ENCODE measurements at regions not wholly inside any gene's neighbourhood (a gene's known extent, or its start where the extent isn't known, plus 50 kb on each side); places are given as distances from the start of the nearest gene placed in this dataset.

GRCh38 chr11:115787302-115787701 is 283.1 kb upstream of the CADM1 start:
- H3K4me3 ChIP-seq (ENCODE audit: low read depth, low read length, poor library complexity, severe bottlenecking) = no peak overlapping the region
- no peaks in the 10 kb centered on the region for H3K79me2 ChIP-seq (ENCODE audit: insufficient read depth, low read length)

GRCh38 chr11:115784796-115785521 is 280.7 kb upstream of the CADM1 start:
- no peaks in the 10 kb centered on the region for H3K9me3 ChIP-seq (ENCODE audit: low read length)
- H3K9ac ChIP-seq (ENCODE audit: low read length) = no peak overlapping the region
- no peak overlapping the region for H2AFZ ChIP-seq (ENCODE audit: low read length)
- TF ChIP-seq EZH2 (IDR thresholded peaks at IDR 0.05; ENCODE audit: borderline replicate concordance, low read length) (no peak), CTCF (IDR thresholded peaks at IDR 0.05; ENCODE audit: low read length) (no peak)
- no peaks in the 10 kb centered on the region for H3K9me2 ChIP-seq (ENCODE audit: low read depth, low read length)
- H3K27ac ChIP-seq (ENCODE audit: low read depth, low read length, poor library complexity, severe bottlenecking) = no peak overlapping the region
- H3K36me3 ChIP-seq (ENCODE audit: insufficient read depth, low read length) = no peaks in the 10 kb centered on the region
- no peaks in the 10 kb centered on the region for H3K79me2 ChIP-seq (ENCODE audit: insufficient read depth, low read length)
- H3K4me1 ChIP-seq (ENCODE audit: insufficient read depth, low read length, severe bottlenecking) = no peaks in the 10 kb centered on the region
- H3K4me2 ChIP-seq (ENCODE audit: low read length) = no peak overlapping the region
- no peaks in the 10 kb centered on the region for H3F3A ChIP-seq (ENCODE audit: insufficient read depth, low read length)
- no peaks in the 10 kb centered on the region for H4K20me1 ChIP-seq (ENCODE audit: insufficient read depth, low read length)
- no peaks in the 10 kb centered on the region for H3K27me3 ChIP-seq (ENCODE audit: insufficient read depth, low read length)
- no peak overlapping the region for H3K4me3 ChIP-seq (ENCODE audit: low read depth, low read length, poor library complexity, severe bottlenecking)

More at GRCh38 chr11:115787302-115787701, 283.1 kb upstream of the CADM1 start:
- Histone ChIP-seq H3K9me2 (ENCODE audit: low read depth, low read length) (no peaks in the 10 kb centered on the region), H3K36me3 (ENCODE audit: insufficient read depth, low read length) (no peaks in the 10 kb centered on the region), H2AFZ (ENCODE audit: low read length) (no peak overlapping the region), H3K9me3 (ENCODE audit: low read length) (no peaks in the 10 kb centered on the region), H3K4me1 (ENCODE audit: insufficient read depth, low read length, severe bottlenecking) (no peaks in the 10 kb centered on the region), H4K20me1 (ENCODE audit: insufficient read depth, low read length) (no peaks in the 10 kb centered on the region), H3K27me3 (ENCODE audit: insufficient read depth, low read length) (no peaks in the 10 kb centered on the region), H3K27ac (ENCODE audit: low read depth, low read length, poor library complexity, severe bottlenecking) (no peak overlapping the region), H3K4me2 (ENCODE audit: low read length) (no peak overlapping the region), H3K9ac (ENCODE audit: low read length) (no peak overlapping the region), H3F3A (ENCODE audit: insufficient read depth, low read length) (no peaks in the 10 kb centered on the region)
- TF ChIP-seq CTCF (IDR thresholded peaks at IDR 0.05; ENCODE audit: low read length) (no peak), EZH2 (IDR thresholded peaks at IDR 0.05; ENCODE audit: borderline replicate concordance, low read length) (no peak)

- Histone ChIP-seq H3K27ac (ENCODE audit: low read depth, low read length, poor library complexity, severe bottlenecking) (no peak overlapping the region), H3K9me2 (ENCODE audit: low read depth, low read length) (no peaks in the 10 kb centered on the region), H3K9ac (ENCODE audit: low read length) (no peak overlapping the region), H3F3A (ENCODE audit: insufficient read depth, low read length) (no peaks in the 10 kb centered on the region), H3K79me2 (ENCODE audit: insufficient read depth, low read length) (no peaks in the 10 kb centered on the region), H3K36me3 (ENCODE audit: insufficient read depth, low read length) (no peaks in the 10 kb centered on the region), H3K4me3 (ENCODE audit: low read depth, low read length, poor library complexity, severe bottlenecking) (no peak overlapping the region), H3K4me2 (ENCODE audit: low read length) (no peak overlapping the region), H3K4me1 (ENCODE audit: insufficient read depth, low read length, severe bottlenecking) (no peaks in the 10 kb centered on the region), H3K27me3 (ENCODE audit: insufficient read depth, low read length) (no peaks in the 10 kb centered on the region), H4K20me1 (ENCODE audit: insufficient read depth, low read length) (no peaks in the 10 kb centered on the region), H2AFZ (ENCODE audit: low read length) (no peak overlapping the region), H3K9me3 (ENCODE audit: low read length) (no peaks in the 10 kb centered on the region)
- TF ChIP-seq CTCF (IDR thresholded peaks at IDR 0.05; ENCODE audit: low read length) (no peak), EZH2 (IDR thresholded peaks at IDR 0.05; ENCODE audit: borderline replicate concordance, low read length) (no peak)
These were observed 276.6 kb upstream of the CADM1 start for GRCh38 chr11:115780646-115781362.

Data from OCI-LY1 (cell line).